GM18520 (cell line): ENCODE measurements at regions not wholly inside any gene's neighbourhood (a gene's known extent, or its start where the extent isn't known, plus 50 kb on each side); places are given as distances from the start of the nearest gene placed in this dataset.

ENCODE experiments used
- ATAC-seq: cut with Tn5 transposase; IDR thresholded peaks from one replicate; pipeline ENCODE4 v1.9.1; 2021; ENCODE audit not compliant: unreplicated experiment

DNA sequence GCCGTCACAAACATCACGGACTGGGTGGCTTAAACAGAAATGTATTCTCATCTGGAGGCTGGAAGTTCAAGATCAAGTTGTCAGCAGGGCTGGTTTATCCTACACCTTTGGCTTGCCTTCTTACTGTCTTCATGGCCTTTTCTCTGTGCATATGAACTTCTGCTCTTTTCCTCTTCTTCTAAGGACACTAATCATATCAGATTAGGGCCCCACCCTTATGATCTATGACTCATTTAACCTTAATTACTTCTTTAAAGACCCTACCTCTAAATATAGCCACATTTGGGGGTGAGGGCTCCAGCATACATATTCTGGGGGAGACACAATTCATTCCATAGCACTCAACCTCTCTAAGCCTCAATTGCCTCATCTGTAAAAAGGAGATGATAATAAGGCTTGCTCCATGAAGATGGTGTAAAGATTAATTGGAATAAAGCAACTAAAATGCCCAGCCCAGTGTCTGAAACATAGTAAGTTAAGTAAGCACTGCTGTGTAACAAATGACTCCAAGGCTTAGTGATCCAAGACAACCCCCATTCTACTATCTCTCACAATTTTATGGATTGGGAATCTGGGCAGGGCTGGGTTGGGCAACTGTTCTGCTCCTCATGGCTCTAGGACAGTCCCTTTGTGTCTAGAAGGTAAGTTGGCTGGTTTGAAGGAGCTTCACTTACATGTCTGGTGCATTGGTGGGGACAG, 119.8 kb downstream of the BANF2 start:
- ATAC-seq, result no peak

DNA sequence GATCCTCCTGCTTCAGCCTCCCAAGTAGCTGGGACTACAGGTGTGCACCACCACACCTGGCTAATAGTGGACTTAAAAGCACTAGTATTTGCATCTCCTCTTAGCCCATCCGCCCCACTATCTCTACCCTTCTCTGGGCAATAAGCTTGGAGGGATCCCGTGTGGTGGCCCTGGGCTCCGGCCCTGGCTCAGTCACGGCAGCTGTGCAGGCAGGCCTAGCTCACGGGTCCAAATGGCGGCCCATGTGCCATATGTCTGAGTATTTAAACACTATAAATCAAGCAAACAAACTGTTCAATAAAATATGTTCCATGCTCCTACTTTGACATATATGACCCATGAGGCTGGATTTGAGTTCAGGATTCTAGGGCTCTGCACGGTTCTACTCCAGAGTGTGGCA, 118.4 kb downstream of the BANF2 start:
- no peak for ATAC-seq

DNA sequence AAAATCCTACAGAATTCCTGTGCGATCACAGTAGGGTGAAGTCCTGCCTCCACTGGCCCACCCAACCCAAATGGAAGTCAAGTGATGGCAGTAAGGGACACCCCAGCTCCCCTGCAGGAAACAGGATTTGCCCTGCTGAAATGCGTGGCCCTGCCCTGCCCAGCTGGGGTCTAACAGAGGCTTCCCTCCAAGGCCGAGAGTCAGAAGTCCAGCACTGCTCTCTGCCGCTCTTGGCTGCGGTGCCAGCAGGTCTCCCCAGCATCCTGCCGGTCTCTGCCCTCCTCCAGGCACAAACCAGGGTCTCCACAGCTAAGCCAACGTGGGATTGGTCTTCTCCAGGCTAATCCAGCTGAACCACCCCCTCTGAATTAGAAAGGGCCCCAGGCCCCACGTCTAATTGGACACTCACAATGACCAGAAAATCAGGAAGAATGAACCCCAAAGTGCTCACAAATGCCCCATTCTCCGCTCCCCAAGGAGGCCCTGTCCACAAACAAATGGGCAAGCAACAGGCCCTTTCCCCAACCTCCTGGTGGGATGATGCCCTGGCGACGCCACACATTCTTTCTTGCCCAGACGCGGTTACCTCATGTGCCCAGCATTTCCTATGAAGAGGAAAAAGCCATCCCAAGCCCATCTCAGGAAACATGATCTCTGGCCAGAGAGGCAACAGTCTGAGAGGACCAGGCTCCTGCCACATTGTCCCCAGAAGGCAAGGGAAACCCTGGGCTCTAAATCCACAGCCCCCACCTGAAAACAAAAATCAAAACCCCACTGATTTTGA, 117.2 kb downstream of the BANF2 start:
- ATAC-seq, result no peak

DNA sequence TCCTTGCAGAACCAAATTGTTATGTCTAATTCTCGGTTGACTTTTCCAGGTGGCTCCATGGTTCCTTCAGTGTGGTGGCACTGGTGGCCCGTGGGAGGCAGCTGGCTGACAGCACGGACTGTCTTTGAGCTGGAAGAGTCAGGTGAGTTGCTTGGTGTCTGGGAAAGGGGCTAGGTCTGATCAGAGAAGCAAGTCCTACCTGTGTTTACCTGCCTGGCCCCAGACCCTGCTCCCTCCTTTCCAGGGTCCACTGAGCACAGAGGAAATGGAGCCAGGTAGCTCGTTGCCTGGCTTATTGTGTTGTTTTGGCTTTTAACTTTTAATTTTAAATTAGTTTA, 111.8 kb downstream of the BANF2 start:
- no peak for ATAC-seq

DNA sequence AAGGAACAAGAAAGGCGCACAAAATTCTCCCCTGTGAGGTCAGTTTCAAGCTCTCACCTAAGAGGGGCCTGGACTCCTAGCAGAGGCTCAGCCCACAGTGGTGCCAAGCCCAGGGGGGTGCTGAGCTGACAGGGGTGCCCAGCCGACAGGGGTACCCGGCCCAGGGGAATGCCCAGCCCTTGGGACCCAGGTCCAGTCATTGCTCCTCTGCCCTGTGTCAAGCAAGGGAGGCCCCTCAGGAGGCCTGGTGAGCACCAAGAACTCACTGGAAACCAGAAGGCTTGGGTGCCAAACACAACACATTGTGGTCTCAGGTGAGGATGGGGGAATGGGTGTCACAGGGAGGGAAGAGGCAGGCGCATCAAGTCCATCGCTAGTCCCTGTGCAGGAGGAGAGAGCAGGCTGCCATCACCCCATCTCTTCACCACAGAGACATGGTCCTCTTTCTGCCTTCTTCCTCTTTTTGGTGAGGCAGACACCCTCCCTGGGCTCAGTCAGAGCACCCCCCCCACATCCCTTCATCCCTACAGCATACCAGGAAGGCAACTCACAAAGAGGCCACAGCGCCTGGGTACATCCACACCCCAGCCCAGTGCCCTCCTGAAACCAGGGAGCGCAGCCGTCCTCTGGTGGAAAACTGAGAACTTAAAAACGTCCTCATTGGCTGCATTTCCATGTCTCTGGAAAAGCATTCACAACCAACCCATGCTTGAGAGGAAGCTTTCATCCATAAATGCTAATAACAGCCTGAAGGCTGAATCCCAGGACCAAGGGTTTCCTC, 111.3 kb downstream of the BANF2 start:
- ATAC-seq, result no peak

DNA sequence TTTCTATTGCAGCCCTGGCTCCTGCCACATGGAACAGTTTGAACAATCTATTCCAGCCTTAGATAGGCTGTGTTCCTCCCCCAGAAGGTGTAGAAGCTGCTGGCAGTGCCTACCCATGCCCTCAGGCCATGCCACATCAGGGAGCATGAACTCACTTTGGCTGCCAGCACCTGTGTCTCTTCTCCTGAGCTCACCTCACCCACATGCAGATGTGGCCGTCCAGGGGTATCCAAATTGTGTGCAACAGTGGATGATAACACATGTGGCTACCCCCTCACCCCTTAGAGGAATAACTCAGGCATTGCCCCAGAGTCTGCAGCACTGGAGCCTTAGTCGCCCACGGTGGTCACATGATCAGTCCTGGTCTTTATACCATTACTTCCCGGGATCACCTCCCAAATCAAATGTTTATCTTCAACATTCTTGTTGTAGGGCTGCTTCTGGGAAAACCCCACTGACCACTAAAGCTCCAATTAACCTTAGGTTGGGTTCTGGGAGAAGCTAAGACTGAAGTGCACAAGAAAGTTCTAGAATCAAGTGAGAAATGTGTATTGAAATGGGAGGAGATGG, 110.4 kb downstream of the BANF2 start:
- ATAC-seq, result no peak

DNA sequence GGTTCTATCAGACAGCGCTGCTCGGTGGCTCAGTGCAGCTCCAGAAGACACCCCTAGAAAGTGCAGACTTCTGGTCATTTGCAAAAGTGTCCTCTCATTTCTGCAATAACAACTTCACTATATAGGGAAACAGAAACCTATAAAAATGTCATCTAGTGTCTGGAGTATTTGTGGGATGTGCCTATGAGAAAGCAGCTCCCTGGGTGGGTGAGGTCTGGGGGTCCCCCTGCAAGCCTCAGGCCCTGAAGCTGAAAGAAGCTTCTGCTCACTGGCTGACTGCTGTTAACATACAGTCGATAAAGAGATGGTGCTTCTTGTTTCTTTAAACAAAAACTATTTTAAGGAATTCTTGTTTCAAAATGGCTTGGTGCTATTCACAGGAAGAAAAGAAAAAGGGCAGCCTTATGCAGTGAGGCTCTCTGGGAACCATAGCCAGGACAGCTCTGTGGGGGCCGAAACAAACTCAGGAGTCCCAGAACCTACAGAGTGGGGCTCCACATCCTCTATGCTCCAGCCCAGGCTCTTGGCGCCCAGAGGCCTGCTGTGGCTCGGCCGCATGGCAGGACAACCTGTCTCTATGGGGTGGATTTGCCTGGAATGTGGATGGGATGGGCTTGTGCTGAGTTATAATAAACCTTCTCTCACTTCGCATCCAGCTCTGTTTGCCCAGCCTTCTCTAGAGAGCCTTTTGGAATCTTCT, 109.7 kb downstream of the BANF2 start:
- ATAC-seq, result no peak

DNA sequence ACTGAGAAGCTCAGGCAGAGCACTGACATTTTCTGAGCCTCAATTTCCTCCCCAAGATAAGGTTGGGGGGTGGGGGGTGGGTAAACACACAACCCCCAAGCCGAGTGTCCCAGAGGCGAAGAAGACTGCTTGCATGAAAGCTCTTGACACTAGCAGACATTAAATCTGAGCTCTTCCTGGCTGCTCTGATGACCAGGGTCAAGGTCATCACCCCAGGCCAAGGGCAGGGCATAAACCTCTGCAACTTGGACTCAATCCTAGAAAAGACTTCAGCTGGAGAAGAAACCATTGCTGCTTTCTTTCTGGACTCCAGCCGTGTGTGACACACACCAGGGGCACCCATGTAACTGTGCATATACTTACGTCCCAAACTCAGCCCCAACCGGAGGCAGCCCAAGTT, 109.0 kb downstream of the BANF2 start:
- no peak for ATAC-seq

DNA sequence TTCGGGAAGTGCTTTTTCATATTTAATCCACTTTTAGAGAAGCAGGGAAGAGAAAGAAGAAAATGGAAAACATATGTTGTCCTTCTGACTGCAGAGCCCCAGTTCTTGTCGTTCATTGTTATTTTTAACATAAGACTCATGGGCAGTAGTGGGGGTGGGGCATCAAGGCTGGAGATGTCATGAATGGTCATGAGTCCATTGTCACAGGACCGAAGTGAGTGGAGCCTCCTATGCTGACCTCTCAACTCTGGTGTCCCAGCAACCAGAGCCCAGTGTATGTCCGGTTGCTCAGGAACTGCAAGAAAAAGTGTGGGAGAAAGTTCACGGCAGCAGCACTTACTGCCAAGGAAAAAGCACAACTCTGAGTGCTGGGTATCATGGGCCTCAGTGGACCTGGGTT, 108.6 kb downstream of the BANF2 start:
- no peak for ATAC-seq

DNA sequence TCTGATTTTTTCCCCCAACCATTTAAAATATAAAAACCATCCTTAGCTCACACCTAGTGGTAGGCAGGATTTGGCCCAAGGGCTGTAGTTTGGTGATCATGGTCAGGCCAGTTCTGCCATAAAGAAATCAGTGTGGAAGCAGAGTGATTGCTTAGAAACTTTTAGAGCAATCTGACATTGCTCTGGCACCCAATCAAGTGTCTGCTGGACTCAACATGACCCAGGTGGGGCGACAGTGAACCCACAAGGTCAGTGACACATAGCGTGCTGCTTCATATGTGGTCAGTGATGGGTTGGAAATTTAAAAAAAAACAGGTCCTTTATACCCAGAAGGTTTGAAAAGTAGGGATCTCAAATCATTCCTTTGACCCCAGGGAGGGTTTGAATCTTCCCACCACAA, 107.9 kb downstream of the BANF2 start:
- no peak for ATAC-seq

DNA sequence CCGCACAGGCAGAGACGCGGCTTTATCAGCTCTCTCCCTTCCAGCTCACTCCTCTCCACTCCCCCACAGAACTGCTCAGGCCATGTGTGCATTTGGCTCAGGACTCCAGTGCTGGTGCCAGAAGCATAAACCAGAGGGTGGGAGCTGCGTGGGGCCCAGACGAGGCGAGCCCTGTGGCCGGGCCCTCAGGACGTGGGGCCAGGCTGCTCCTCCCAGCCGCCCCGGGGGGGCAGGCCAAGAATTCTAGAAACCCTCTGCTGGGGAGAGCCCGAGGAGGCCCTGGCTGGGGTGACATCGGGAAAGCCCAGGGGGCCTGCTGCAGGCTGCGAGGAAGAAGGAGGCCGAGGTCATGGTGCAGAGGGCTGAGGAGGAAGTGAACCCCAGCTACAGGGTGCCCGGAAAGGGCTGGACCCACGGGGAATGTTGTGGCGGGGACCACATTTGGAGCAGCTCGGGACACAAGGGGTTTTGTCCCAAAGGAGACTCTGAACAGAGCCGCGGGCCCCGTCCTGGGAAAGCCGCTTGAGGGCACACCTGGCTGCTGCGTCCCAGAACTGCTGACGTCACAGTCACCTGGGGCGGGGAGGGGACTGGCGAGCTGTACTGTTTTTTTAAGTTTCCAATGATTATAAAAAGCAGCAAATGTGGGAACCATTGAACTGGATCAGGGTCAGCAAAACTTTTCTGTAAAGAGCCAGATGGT, 107.1 kb downstream of the BANF2 start:
- no peak for ATAC-seq

DNA sequence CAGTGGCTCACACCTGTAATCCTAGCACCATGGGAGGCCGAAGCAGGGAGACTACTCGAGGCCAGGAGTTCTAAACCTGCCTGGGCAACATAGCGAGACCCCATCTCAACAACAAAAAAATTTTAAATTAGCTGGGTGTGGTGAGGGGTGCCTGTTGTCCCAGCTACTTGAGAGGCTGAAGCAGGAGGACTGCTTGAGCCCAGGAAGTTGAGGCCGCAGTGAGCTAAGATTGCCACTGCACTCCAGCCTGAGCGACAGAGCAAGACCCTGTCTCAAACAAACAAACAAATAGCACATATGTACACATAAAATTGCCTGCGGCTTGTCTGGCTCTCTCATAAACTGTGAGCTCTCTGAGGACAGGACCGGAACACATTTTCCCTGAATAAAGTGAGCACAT, 106.3 kb downstream of the BANF2 start:
- no peak for ATAC-seq

DNA sequence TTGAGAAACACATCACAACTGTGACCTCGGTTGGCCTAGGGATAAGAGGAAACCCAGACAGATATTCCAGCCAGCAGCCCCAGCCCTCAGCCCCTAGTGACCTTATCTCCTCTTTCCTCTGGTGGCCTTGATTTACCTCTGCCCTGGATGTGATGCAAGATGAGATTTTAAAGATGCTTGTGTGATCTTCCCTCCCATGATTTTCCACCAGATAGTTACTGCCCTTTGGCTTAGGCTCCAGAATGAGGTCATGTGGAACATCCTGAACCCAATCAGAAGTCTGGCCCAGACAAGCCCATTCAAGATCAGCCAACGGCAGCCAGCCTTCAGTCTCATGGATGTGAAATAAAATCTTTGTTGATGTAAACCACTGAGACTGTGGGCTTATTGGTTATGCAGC, 104.0 kb downstream of the BANF2 start:
- ATAC-seq, result no peak

DNA sequence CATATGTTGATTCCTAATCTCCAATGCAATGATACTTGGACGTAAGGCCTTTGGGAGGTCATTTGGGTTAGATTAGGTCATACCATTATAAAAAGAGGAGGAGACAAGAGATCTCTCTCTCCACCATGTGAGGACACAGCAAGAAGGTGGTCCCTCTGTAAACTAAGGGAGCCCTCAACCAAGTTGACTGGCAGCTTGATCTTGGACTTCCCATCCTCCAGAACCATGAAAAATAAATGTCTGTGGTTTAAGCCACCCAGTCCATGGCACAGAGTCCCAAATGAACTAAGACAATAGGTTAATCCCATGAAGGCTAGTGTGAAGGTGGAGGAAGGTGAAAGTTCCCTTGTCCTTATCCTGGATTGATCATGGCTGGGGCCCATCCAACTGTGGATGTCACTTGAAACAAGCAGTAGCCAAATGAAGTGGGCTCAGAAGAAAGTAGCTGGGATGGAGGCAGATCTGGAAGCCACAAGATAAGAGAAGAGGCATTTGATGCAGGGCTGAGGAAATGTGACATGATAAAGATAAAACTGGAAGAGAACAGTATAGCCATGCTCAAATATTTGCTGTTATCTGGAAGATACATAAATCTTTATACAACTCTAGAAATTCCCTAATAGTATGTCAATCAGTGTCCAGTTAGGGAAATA, 99.9 kb downstream of the BANF2 start:
- ATAC-seq, result no peak

DNA sequence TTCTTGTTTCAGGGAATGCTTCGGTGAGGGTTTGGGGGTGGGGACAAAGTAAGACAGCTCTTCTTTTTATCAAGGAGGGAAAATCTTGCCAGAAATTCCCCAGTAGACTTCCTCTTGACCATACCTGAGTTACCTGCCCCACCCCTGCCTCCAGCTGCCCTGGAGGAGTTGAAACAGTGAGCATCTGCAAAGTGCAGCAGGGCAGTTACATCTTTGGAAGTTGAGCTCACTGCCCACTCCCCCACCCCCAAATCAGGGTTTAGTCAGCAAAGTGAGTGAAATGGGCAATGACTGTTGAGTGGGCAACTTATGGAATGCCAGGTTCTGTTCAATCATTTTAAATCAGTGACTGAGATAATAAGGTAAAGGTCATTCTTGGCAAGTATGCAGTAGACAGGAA, 98.8 kb downstream of the BANF2 start:
- no peak for ATAC-seq

DNA sequence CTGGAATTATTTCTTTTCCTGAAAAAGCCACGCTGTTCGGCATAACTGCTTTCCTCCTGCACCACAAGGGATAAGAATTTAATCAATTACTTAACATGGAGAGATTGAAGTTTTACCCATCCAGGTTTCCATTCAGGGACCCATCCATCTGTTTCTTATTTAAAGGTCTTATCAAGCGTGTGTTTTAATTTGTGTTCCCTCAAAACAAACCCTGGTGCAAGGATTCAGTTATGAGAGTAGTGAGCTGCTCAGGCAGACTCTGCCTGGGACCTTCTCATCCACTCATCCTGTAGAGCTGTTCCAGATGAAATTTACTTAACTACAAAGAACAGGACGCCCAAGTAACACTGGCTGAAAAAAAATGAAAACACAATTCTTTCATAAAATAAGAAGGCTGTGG, 97.8 kb downstream of the BANF2 start:
- ATAC-seq, result no peak

DNA sequence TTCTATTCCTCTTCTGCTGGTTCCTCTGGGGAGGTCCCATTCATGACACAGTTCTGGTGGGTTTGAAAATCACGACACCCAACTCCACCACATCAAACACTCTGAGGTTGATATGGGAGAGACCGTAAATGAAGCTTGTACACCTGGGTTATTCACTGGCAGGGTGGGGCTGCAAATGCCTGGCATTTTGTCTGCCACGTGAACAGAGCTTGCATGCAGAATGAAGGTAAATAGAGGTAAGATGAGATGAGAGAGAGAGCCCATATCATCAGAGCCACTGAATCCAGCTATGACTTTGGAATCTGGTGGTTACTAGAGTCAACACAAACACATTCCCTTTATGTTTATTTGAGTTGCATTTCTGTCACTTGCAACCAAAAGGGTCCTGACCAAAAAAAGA, 97.4 kb downstream of the BANF2 start:
- no peak for ATAC-seq

DNA sequence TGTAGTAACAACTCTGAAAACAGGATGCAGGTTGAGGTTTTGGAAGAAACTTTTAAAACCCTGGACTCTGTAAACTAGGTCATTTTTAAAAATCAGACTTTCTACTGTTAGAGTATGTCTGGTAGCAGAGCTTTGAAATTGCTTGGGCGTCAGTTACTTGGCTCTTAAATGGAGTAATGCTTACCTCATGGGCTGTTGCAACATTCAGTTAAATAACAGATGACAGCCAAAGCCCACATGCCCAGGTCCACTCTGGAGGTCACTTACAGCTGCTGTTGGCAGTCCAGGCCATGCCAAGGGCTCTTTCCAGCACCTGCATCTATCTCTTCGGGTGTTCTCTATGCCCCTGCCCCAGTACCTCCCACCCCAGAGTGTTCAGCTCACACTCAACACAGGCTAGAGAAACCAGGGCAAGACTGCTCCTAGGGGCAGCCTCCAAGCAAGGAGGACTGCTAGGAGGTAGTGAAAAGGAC, 96.4 kb downstream of the BANF2 start:
- no peak for ATAC-seq

DNA sequence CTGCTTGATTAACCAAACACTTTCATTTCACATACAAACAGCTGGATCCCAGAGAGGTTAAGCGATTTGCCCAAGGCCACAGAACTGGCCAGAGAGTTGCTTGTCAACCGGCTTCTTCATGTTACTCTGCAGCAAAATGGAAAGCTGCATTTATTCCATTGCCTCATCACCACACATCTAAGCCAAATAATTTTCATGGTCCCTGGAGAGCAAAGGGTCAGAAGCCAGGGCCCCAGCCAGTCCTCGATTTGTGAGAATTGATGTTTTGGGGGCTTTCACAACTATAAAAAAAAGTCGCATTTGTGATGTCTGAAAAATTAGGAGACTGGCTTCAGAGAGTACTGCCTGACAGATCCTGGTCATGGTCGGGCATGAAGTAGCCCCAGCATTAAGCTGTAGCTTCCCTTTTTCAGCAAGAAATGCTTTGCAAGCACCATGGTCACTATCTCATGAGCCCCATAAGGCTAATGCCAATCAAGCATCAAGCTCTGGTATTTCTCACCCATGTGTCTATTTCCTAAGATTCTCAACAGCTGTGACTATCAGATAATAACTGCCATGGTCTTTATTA, 95.8 kb downstream of the BANF2 start:
- no peak for ATAC-seq

DNA sequence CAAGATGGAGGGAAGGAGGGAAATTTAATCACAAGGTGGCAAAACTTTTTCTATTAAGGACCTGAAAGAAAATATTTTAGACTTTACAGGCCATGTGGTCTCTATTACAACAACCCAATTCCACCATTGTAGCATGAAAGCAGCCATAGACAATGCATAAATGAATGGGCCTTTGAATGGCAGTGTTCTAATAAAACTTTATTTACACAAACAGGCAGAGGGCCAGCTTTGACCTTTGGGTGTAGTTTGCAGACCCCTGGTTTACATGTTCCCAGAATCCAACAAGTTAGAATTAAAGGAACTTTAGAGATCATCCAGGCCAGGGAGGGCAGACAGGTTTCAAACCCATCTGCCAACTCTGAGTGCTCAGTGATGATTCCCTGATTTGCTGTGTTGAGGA, 95.2 kb downstream of the BANF2 start:
- ATAC-seq, result no peak
